Activated CD4-positive, alpha-beta T cell treated with anti-CD3 and anti-CD28 coated beads for 36 hours (primary cell): ENCODE measurements at regions not wholly inside any gene's neighbourhood (a gene's known extent, or its start where the extent isn't known, plus 50 kb on each side); places are given as distances from the start of the nearest gene placed in this dataset.
"Not testable (repeated sequence)": the region's sequence is repeated elsewhere in the genome, so short reads cannot be mapped to it uniquely, and the experiment has no call there.

ENCODE experiments used
- ATAC-seq: fragments of 200-7000 bp; cut with Tn5 transposase; one replicate; pipeline ENCODE4 v1.10.0; 2021; ENCODE audit warnings: mild to moderate bottlenecking, moderate library complexity
- CTCF ChIA-PET: fragments of 350-600 bp; sonication (Branson Sonifier 250); formaldehyde crosslinking; loops from one replicate; lab custom pipeline; 2021; ENCODE audit warnings: antibody characterized with exemption; lab: Charles Lee
- POLR2A ChIA-PET: fragments of 350-600 bp; sonication (Branson Sonifier 250); formaldehyde crosslinking; loops from one replicate; lab custom pipeline; 2021; ENCODE audit warnings: antibody characterized with exemption, inconsistent platforms; lab: Charles Lee
- DNase-seq: peaks from one replicate; pipeline ENCODE4 v3.0.0-alpha.2; 2020
- H3K27ac Mint-ChIP-seq: one replicate; pipeline ENCODE4 v1.8.0; 2021; ENCODE audit warnings: mixed read lengths
- H3K27me3 Mint-ChIP-seq: one replicate; pipeline ENCODE4 v1.8.0; 2021; ENCODE audit warnings: mixed read lengths
- H3K36me3 Mint-ChIP-seq: one replicate; pipeline ENCODE4 v1.8.0; 2021; ENCODE audit warnings: low read depth, mixed read lengths
- H3K4me1 Mint-ChIP-seq: one replicate; pipeline ENCODE4 v1.8.0; 2021; ENCODE audit warnings: mixed read lengths
- H3K4me3 Mint-ChIP-seq: one replicate; pipeline ENCODE4 v1.8.0; 2021; ENCODE audit warnings: mild to moderate bottlenecking, moderate library complexity, mixed read lengths
- H3K9me3 Mint-ChIP-seq: one replicate; pipeline ENCODE4 v1.8.0; 2021; ENCODE audit warnings: low read depth, mixed read lengths
- intact Hi-C, 2 experiments: fragments of 100-400 bp; cut with DNase I in 1 of 2; cut with micrococcal nuclease in 1 of 2; formaldehyde crosslinking; loops; one replicate each; pipeline versions ENCODE4 v1.14.2 to v1.15.1; 2022 to 2024; cut with DNase I, micrococcal nuclease

DNA sequence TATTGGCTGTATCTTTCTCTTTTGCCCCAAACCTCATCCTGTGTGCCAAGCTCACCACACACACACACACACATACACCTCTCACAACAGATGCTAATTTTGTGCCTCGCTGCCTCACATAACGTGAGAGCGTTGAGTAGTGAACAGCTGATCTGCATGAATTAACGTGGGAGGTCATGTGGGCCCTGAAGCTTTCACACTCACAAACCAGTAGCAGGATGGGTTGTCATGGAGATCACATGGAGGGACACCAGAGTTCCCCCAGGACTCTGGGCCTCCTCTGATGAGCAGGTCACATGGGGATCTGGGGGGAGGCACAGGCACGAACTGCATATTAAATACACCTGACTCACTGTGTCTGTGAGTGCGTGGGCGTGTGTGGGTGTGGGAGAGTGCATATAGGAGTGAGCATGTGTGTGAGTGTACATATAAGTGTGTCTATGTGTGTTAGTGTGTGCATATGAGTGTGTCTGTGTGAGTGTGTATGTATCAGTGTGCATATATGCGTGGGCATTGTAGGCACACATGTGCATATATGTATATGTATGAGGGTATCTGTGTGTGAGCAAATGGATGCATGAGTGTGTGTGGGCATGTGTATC, 62.7 kb upstream of the SULF2 start:
- ATAC-seq, result no peak
- Mint-ChIP-seq H3K27ac (no peak overlapping the region), H3K27me3 (peaks cover 9% of the 10 kb centered on the region), H3K4me3 (no peak overlapping the region), H3K4me1 (no peaks in the 10 kb centered on the region), H3K36me3 (no peaks in the 10 kb centered on the region), H3K9me3 (no peaks in the 10 kb centered on the region)
- POLR2A ChIA-PET, result no interaction called here
- intact Hi-C loops, result loop anchor here (5.0 to 10.0 kb wide), 2 partner anchors 47 to 49 kb away; no protein-coding TSS in a partner anchor
- CTCF ChIA-PET, result no interaction called here
- DNase-seq, result no peak

DNA sequence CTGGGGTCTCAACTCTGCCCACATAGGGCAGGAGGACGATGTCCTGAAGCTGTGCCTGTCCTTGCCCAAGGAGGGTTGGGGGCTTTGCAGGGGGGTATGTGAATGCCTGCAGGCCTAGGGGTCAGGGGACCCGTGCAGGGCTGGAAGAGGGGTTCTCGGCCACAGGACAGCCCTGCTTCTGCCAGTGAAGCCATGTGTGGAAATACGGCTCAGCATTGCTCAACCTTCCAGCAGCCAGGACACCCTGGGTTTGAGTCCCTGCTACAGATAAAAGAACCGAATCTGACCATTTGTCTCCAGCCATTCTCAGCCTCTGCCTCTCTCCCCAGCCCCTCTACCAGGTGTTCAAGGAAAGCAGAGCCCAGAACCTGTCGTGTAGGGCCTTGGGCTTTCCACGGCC, 61.9 kb upstream of the SULF2 start:
- H3K27me3 Mint-ChIP-seq, ATAC-seq, H3K4me1 Mint-ChIP-seq, CTCF ChIA-PET, H3K4me3 Mint-ChIP-seq, H3K27ac Mint-ChIP-seq, DNase-seq, H3K36me3 Mint-ChIP-seq, H3K9me3 Mint-ChIP-seq, POLR2A ChIA-PET: not testable (repeated sequence)
- intact Hi-C loops, result loop anchor here (5.0 to 10.0 kb wide), 2 partner anchors 48 to 50 kb away; no protein-coding TSS in a partner anchor

GRCh38 chr20:47846651-47847050, 61.4 kb upstream of the SULF2 start:
- H3K9me3 Mint-ChIP-seq, H3K27ac Mint-ChIP-seq, H3K4me1 Mint-ChIP-seq, POLR2A ChIA-PET, DNase-seq, H3K27me3 Mint-ChIP-seq, CTCF ChIA-PET, H3K4me3 Mint-ChIP-seq, ATAC-seq, H3K36me3 Mint-ChIP-seq: not testable (repeated sequence)
- intact Hi-C loops, result loop anchor here (5.0 to 10.0 kb wide), 2 partner anchors 48 to 51 kb away; no protein-coding TSS in a partner anchor

GRCh38 chr20:47845382-47845977, 60.2 kb upstream of the SULF2 start:
- H3K4me3 Mint-ChIP-seq, H3K4me1 Mint-ChIP-seq, H3K27me3 Mint-ChIP-seq, DNase-seq, H3K27ac Mint-ChIP-seq, ATAC-seq, POLR2A ChIA-PET, H3K36me3 Mint-ChIP-seq, CTCF ChIA-PET, H3K9me3 Mint-ChIP-seq: not testable (repeated sequence)
- intact Hi-C loops, result loop anchor here (5.0 to 10.0 kb wide), 2 partner anchors 49 to 52 kb away; no protein-coding TSS in a partner anchor

DNA sequence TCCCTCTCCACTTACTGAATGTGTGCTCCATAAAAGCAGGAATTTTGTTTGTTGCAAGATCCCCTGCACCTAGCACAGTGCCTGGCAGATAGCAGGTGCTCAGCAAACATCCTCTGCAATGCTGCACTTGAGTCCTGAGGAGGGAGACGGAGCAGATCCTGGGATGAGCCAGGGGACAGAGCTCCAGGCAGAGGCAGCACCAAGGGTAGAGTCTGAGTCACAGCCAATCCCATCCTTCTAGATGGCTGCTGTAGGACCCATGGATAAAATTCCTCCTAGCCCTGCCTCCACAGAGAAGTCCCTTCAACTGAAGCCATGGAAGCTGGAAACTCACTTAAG, 59.3 kb upstream of the SULF2 start:
- H3K27ac Mint-ChIP-seq, H3K27me3 Mint-ChIP-seq, H3K4me1 Mint-ChIP-seq, POLR2A ChIA-PET, H3K9me3 Mint-ChIP-seq, H3K36me3 Mint-ChIP-seq, H3K4me3 Mint-ChIP-seq, DNase-seq, CTCF ChIA-PET, ATAC-seq: not testable (repeated sequence)
- intact Hi-C loops, result loop anchor here in 1 of 2 experiments (10.0 kb wide), 1 partner anchor 50 kb away; no protein-coding TSS in a partner anchor

DNA sequence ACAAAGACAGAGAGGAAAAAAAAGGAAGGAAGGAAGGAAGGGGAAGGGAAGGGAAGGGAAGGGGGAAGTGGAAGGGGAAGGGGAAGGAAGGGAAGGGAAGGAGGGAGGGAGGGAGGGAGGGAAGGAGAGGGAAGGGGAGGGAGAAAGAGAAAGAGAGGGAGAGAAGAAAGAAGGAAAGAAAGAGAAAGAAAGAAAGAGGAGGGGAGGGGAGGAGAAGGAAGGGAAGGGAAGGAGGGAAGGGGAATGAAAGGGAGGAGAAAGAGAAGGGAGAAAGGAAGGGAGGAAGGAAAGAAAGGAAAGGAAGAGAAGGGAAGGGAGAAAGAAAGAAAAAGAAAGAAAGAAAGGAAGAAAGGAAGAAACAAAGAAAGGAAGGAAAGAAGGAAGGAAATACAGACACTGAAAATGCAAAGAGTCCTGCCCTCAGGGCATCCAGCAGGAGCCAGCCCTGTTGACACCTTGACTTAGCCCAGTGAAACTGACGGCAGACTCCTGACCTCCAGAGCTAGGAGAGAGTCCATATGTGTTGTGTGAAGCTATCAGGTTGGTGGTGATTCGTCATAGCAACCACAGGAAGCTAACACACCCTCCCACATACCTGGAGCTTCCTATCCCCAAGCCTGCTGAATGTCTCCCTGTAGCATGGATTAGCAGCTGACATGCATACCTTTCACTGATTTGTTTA, 58.7 kb upstream of the SULF2 start:
- ChIA-PET POLR2A (no interaction called here), CTCF (no interaction called here)
- Mint-ChIP-seq H3K4me3 (no peak overlapping the region), H3K36me3 (no peaks in the 10 kb centered on the region), H3K4me1 (no peaks in the 10 kb centered on the region), H3K27ac (no peak overlapping the region), H3K27me3 (peaks cover 2% of the 10 kb centered on the region), H3K9me3 (no peaks in the 10 kb centered on the region)
- DNase-seq, result no peak
- intact Hi-C loops, result loop anchor here in 1 of 2 experiments (10.0 kb wide), 1 partner anchor 51 kb away; no protein-coding TSS in a partner anchor
- ATAC-seq, result peak; percentile 49

- H3K9me3 Mint-ChIP-seq, ATAC-seq, DNase-seq, H3K36me3 Mint-ChIP-seq, H3K4me3 Mint-ChIP-seq, H3K27ac Mint-ChIP-seq, CTCF ChIA-PET, H3K27me3 Mint-ChIP-seq, H3K4me1 Mint-ChIP-seq, POLR2A ChIA-PET: not testable (repeated sequence)
- intact Hi-C loops, result loop anchor here in 1 of 2 experiments (10.0 kb wide), 1 partner anchor 52 kb away; no protein-coding TSS in a partner anchor
These were observed 57.7 kb upstream of the SULF2 start for GRCh38 chr20:47842950-47843349.

DNA sequence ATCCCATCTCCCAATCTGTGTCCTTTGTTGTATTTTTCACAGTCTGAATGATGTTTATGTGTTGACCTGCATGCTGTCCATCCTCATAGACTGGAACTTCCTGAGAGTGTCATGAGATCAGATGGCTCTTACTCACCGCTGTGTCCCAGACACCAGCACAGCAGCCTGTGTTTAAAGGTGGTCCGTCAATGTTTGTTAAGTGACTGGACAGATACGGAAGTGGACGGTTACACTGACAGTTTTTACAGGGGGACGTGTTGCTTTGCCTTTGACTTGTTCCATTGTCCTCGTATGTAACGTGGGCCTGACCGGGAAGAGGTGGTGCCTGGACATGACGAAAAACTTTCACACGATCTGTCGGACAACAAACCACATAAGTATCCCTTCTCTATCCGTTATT, 56.7 kb upstream of the SULF2 start:
- DNase-seq, CTCF ChIA-PET, H3K9me3 Mint-ChIP-seq, POLR2A ChIA-PET, H3K27me3 Mint-ChIP-seq, H3K4me1 Mint-ChIP-seq, H3K4me3 Mint-ChIP-seq, H3K27ac Mint-ChIP-seq, H3K36me3 Mint-ChIP-seq, ATAC-seq: not testable (repeated sequence)
- intact Hi-C loops, result loop anchor here in 1 of 2 experiments (10.0 kb wide), 1 partner anchor 53 kb away; no protein-coding TSS in a partner anchor

DNA sequence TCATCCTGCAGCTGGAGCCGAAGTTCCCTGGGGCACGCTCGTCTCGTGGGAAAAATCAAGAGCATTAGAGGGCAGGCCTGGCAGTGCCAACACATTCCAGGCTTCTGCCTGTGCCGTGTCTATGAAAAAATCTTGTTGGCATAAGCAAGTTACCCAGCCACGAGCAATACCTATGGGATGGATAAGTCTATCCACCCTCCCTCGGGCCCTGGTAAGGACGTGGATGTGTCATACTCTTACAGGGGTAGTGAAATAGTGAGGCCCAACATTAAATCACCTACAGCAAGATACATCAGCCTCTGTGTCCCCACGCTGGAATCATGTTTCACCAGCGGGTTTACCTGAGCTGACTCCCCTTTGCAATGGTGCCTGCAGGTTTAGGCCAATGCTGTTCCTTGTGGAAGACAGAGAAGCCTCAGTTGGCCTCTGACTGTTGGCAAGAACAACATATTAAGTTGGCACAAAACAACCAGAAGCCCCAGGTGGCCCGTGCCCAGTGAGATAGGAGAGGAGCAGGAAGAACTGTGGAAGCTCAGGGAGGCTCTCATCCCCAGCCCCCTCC, 51.1 kb upstream of the SULF2 start:
- H3K4me3 Mint-ChIP-seq, POLR2A ChIA-PET, CTCF ChIA-PET, H3K27ac Mint-ChIP-seq, H3K27me3 Mint-ChIP-seq, ATAC-seq, H3K9me3 Mint-ChIP-seq, DNase-seq, H3K4me1 Mint-ChIP-seq, H3K36me3 Mint-ChIP-seq: not testable (repeated sequence)
- intact Hi-C loops, result loop anchor here in 1 of 2 experiments (5.0 kb wide), 1 partner anchor 56 kb away; no protein-coding TSS in a partner anchor
